Hematopoietic multipotent progenitor cell treated with erythropoietin and hydrocortisone succinate and interleukin-3 and kit ligand, for 17 days (in vitro differentiated cells): ENCODE measurements at regions not wholly inside any gene's neighbourhood (a gene's known extent, or its start where the extent isn't known, plus 50 kb on each side); places are given as distances from the start of the nearest gene placed in this dataset.

Experiments
- DNase-seq: peaks from one replicate; pipeline ENCODE4 v3.0.0-alpha.2; 2015; ENCODE audit warnings: low spot score

GRCh38 chr20:1712634-1713624, 55.4 kb upstream of the SIRPG start:
- peak; percentile 44 for DNase-seq

GRCh38 chr20:1711826-1712601, 54.4 kb upstream of the SIRPG start:
- peak; percentile 80 for DNase-seq

GRCh38 chr20:1711266-1711665, 53.7 kb upstream of the SIRPG start:
- no peak for DNase-seq

DNA sequence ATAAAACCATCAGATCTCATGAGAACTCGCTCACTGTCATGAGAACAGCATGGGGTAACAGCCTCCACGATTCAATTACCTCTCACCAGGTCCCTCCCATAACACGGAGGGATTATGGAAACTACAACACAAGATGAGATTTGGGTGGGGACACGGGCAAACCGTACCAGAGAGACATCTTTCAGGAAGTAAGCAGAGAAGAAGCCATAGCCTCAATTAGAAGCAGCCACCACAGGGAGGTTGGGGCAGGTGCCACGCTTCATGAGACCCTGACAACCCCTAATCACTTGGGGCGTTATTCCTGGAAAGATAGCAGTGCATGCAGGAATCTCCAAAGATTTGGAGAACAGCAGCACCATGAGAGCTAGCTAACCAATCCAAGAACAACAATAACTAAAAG, 52.9 kb upstream of the SIRPG start:
- no peak for DNase-seq

DNA sequence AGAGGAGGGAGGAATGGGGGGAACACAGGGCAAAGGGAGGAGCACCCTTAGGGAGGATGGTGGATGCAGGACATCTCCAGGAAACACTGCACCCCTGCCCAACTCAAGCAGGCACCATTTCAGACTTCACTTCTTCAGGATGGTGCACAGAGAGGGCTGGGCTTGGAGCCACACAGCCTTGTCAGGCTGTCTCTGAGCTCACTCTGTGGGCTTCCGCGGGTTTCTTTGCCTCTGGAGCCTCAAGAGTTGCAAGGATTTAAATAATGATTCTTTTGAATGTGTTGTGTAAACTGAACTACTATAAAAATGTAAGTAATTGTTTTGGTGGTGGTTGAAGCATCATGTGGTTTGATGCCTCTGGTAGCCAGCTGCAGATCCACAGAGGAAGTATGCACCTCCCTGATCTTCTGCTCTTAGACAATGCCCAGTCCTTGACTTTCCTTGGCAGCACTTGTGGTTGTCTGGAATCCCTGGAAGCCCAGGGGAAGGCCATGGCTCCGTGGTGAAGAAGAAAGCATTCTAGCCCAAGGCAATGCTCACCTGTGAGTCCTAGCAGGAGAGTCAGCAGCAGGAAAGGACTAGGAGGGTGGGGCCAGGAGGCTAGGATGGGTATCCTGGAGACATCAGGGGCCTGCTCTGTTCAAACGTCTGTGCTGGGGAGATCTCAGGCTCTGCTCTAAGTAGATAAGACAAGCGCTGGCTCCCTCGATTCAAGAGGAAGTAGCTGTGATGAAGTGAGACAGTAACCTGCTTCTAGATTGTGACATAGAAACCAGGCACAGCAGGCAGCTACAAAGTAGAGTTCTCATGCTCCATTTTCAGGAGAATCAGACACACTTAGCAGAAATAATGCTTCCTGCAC, 50.2 kb upstream of the SIRPG start:
- peak; percentile 63 for DNase-seq
